AG09319 (cell line): ENCODE measurements at regions not wholly inside any gene's neighbourhood (a gene's known extent, or its start where the extent isn't known, plus 50 kb on each side); places are given as distances from the start of the nearest gene placed in this dataset.

Experiments used
- DNase-seq: peaks from one replicate; pipeline ENCODE4 v3.0.0-alpha.2; 2010; ENCODE audit warnings: low read depth; ENCODE audit errors: extremely low read depth
- CTCF ChIP-seq: IDR thresholded peaks from 2 replicates; pipeline ENCODE4 v1.5.1; 2011; ENCODE audit warnings: low read depth, mild to moderate bottlenecking, inconsistent platforms, low read length, moderate library complexity

GRCh38 chr18:41532344-41533086, 422.5 kb upstream of the PIK3C3 start:
- no peak for DNase-seq
- no peak for TF ChIP-seq CTCF

- no peak for TF ChIP-seq CTCF
- no peak for DNase-seq
Observed at GRCh38 chr18:41530970-41531369, 424.1 kb upstream of the PIK3C3 start.

GRCh38 chr18:41529093-41529492, 425.9 kb upstream of the PIK3C3 start:
- no peak for TF ChIP-seq CTCF
- no peak for DNase-seq

- no peak for DNase-seq
- TF ChIP-seq CTCF = no peak
Observed at GRCh38 chr18:41526054-41526453, 429.0 kb upstream of the PIK3C3 start.

GRCh38 chr18:41524674-41525470, 430.2 kb upstream of the PIK3C3 start:
- DNase-seq = no peak
- TF ChIP-seq CTCF = no peak

- DNase-seq = no peak
- TF ChIP-seq CTCF = no peak
Observed at GRCh38 chr18:41517142-41517541, 437.9 kb upstream of the PIK3C3 start.

- no peak for DNase-seq
- TF ChIP-seq CTCF = no peak
Observed at GRCh38 chr18:41513438-41513837, 441.6 kb upstream of the PIK3C3 start.
